GM21515 (cell line): ENCODE measurements at regions not wholly inside any gene's neighbourhood (a gene's known extent, or its start where the extent isn't known, plus 50 kb on each side); places are given as distances from the start of the nearest gene placed in this dataset.

Experiments
- ATAC-seq: cut with Tn5 transposase; IDR thresholded peaks from one replicate; pipeline ENCODE4 v1.9.1; 2021; ENCODE audit not compliant: unreplicated experiment

DNA sequence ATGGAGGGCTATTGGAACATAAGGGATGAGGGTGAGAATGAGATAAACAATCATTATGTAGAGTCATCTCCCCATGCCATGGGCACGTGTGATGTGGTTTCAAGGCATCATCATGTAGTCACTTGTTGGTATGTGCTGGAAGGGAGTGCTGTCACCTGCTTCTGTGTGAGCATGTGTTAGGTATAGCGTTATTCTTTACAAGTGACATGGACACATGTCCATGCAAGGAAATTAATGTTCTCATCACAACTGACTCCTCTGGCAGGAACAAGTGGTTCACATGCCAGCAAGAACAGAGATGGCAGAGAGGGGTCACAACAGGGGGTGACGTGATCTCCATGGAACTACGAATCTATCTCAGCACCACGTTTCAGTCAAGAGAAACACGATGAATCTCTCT, 815.8 kb downstream of the BCL11B start:
- ATAC-seq: no peak

DNA sequence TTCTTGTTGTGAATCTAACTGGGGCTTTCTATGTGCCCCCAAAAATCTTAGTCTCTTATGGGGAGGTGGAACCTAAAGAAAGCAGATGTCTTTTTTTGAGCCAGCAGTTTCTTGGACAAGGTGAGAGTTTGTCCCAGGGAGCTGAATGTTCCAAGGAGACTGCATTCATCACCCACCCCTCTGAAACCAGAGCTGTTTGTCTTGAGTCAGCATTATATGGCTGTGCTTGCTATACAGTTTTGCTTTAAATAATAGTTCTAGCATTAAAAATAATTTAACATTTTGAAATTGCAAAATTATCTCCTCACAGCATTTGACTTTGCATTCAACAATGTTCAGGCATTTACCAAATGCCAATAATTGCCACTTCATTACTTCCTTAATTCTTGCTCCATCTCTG, 813.3 kb downstream of the BCL11B start:
- ATAC-seq: no peak

DNA sequence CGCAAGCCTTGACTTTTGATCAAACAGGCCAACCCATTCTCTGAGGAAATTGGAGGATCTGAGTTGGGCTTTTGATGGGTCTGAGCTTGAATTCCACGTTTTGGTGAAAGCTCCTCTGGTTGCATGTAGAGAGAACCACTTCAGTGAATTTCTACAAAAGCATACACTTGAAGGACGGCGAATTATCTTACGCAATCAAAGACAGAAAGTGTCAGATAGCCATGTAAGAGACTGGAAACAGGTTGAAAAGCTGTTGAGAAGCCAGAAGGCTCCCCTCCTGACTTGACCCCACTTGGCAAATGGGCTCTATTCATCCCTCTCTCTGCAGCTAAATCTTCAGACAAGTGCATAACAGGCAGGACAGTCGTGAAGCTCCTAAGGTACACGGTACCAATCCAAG, 809.1 kb downstream of the BCL11B start:
- no peak for ATAC-seq

DNA sequence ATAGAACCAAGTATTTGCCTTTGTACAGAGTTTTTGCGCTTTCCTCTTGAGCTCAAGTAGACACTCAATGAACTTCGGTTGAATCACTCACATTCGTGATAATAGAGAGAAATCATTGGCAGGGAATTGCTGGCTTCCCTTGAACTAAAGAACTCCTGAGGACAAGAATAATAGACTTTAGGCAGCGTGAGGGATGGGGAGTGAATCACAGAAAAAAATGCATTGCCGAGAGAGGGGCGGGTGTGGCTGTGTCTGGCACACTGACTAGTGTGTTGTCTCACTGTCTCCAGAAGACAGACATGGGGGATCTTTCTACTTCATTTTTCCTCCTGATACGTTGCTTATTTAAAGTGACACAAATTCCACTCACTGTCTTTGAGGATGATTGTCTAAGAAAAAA, 805.2 kb downstream of the BCL11B start:
- ATAC-seq: no peak

DNA sequence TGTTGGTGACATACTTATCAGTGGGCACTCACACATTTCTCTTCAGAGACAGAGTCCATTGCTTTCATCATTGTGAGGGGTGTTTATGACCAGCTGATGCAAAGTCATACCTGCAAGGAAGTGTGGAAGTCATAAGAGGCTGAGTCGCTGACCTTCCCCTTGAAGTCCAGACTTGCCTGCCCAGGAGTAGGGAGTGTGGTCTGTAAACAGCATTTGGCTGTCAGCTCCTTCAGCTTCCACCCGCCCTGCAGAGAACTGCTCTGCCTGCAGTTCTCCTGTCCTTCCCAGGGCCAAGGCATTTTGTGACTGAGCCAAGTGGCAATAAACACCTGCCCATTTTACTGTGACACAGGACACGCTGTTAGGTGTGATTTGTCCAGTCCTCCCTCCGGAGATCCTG, 801.3 kb downstream of the BCL11B start:
- ATAC-seq: no peak

DNA sequence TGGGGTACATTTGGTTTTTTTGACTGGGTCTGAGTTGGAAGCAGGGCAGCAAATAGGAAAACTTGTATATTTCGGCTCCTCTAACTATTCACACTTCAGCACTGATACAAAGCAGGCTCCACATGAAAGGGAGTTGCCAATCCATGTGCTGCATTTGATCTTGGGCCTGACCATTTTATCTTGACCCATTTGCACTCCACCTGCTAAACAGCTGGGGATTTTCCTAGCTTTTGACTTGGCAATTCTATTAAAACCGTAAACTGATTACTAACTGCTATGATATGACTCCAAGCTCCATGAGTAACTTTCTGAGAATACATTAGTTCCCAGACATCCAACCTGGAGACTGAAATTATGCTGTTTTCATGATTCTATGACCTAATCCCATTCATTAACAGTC, 797.1 kb downstream of the BCL11B start:
- ATAC-seq: no peak

DNA sequence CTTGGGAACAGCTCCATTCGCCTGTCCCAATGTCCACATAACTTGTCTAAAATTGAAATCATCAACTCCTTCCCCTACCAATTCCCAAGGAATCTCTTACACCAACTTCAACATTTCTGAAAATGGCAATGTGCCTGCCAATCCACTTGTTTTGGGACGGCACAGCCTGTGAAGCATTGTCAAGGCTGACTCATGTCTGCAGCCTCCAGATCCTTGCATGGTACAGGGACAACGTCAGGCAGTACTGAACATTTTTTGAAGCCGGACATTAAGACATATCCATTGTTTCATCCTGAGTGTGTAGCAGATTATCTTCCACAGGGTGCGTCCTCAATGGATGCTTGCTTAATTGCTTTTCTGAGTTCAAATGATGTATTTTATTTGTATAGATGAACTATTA, 794.1 kb downstream of the BCL11B start:
- no peak for ATAC-seq

DNA sequence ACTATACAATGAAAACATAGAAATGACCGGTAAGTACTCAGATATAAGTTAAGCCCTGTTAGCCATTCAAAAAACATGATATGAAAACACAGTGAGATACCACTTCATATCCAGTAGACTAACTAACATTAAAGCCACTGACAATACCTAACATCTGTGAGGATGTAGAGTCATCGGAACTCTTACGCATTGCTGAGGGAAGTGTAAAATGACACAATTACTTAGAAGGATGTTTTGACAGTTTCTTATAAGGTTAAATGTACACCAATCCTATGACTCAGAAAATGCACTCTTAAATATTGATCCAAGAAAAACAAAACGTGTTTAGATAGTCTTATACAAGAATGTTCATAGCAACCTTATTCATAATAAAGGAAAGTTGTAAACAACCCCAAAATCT, 782.9 kb downstream of the BCL11B start:
- ATAC-seq: no peak

DNA sequence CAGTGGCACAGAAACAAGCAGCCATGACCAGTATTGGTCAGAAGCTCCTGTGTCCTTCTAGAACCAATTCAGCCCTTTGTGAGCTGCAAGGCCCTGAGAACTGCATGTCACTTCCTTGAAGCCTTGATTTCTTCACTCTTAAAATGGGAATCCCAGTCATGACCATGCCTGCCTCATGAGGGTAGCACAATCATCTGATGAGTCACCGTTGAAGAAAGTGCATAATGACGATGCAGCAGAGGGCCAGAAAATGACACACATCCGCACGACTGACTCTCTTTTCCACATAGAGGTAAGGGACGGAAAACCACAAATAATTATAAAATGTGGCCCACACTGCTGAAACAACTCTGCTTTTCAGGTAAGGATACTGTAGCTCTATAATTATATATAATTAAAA, 777.4 kb downstream of the BCL11B start:
- no peak for ATAC-seq

DNA sequence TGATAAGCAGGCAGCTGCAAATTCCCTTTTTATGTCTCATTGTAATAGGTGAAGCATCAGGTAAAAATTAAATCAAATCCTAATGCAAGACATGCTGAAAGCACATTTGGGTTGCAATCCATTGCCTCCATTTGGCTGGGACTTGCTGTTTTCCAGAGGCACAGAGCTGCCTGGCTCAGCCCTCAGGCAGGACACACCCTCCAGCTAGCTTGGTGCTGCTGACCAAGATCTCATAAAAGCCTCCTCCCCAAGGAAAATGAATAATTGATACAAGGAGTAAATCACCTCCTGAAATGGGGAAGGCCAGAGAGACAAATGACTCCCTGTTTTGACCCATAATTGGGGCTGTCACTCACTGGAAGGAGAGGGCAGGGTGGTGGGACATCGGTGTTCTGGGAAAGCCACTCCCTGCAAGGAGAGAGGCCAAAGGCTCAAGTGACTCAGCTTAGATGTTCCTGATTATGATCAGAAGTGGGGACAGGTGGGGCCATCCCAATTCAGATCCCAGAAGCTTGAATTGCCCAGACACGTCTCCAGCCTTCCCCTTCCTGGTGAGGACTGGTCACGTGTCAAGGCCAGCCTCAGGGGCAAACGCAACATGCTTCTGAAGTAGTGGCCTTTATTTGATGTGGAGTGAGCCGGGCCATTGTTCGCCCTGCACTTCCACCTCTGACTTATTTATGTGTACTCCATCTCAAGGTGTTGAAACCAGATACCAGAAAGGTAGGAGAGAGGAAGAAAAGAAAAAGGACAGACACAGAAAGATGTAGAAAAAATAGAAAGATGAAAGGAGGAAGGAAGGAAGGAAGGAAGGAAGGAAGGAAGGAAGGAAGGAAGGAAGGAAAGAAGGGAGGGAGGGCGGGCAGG, 773.7 kb downstream of the BCL11B start:
- no peak for ATAC-seq

DNA sequence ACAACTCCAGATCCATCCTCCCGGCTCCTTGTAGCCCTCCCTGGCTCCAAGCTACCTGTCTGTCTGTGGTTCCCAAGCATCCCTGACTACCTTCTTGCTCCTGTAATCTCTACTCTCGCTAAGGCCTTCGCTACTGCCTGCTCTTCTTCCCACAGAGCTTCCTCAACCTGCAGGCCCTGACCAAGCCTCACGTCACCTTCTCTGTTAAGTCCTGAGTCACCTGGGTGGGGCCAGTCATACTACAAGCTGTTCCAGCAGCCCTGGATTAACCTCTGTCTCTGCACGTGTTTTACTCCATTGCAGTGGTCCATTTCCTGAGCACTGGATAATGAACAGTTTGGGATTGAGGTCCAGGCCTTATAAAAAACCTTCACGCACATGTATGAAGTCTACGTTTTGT, 770.7 kb downstream of the BCL11B start:
- ATAC-seq: no peak

DNA sequence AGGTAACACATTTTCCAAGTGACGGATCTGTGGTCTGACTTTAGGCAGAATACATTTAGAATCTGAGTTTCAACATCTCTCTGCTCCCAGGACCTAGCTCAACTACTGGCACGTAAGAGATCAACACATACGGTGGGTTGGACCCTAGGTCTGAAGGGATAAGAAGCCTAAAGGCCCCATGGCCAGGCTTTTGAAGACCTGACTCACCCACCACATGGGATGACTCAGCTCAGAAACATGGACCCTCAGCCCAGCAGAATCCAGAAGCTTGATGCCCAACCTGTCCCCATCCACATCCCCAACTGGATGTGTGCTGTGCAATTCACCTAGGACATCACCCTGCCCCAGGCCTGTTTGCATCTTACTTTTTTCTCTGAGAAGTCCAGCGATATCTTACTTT, 770.2 kb downstream of the BCL11B start:
- ATAC-seq: no peak

DNA sequence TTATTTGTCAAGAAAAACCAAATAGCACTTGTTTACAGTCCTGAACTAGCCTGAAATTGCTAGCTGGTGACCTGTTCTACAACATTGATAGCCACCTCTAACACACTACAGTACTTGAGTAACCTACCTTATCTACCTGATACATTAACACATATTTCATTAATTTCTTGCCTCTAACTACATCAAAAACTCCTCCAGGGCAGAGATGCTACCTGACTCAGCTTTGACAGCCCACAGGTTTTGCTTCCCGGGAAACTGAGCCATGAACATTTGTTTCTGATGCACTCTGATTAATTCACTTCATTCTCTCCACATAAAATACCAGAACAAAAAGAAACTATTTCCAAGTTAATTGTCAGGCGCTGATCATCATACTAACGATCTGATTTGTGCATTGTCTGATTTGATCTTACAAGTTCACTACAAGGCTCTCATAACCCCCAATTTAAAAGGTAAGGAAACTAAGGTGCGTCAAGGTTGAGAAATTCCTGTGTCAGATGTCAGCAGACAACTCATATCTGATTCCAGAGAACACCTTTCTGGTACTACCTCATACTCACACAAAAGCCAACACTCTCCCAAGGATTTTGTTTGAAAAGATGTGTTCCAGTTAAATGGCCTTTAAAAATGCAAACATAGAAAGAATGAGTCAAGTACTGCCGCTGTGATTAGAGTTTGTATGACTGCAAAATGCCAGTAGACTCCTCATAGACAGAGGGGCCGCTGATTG, 768.7 kb downstream of the BCL11B start:
- no peak for ATAC-seq

DNA sequence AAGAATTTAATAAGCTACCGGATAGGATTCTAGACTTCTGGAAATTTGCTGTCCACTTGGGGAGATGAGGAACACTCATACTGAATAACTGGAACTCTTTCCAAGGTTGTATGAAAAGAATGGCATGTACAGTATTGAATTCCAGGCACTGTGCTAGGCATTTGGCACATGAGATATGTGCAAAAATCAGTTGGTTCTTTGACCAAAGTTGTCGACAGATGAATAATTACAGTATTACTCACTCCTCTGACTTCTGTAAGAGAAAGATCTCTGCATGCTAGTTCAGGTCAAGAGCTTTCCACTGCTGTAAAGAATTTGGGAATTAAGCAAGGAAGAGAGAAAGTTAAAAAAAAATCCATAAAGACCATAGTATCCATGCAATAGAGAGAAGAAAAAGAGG, 764.7 kb downstream of the BCL11B start:
- no peak for ATAC-seq

DNA sequence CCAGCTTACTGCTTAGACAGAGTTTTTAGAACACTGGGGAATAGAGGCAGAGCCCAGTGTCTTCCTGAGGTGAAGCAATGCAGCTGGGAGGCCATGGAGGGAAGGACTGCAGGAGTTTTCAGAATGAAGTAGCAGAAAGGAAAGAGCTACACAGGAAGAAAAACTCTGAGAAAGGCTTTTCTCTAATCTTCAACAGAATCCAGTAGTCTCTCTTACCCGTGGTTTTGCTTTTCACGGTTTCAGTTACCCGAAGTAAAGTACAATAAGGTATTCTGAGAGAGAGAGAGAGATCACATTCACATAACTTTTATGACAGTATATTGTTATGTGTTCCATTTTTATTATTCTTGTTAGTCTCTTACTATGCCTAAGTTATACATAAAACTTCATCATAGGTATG, 761.6 kb downstream of the BCL11B start:
- no peak for ATAC-seq

DNA sequence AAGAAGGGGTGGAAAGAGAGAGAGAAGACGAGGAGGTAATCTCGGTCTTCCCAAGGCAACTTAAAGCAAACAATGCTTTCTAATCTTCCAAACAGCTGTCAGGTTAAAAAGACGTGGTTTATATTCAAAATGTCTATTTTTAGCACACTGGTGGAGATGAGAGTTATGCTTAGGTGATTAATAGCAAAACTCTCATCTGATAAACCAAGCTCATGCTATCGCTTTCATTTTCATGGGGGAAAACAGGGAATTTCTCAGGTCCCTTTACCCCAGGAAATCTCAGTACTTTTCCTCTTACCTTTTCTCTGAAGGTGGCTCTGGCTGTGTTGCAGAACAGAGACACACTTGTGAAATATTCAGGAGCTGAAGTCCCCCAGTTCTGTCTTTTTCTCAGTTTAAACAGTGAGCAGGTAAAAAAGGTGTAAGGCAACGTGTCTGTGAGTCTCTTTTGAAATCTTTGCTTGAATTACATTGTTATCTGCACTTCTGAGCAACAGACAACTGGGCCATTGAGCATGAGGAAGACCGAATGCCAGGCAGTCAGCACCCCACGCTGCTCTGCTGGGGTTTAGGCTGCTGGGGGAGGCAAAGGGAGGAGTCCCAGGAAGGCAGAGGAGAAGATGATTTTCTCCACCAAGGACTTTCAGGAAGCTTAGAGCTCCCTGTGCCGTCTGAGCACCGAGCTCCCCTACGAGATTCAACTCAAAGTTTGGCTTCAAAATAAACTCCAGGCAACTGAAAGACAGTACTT, 759.3 kb downstream of the BCL11B start:
- ATAC-seq: no peak

DNA sequence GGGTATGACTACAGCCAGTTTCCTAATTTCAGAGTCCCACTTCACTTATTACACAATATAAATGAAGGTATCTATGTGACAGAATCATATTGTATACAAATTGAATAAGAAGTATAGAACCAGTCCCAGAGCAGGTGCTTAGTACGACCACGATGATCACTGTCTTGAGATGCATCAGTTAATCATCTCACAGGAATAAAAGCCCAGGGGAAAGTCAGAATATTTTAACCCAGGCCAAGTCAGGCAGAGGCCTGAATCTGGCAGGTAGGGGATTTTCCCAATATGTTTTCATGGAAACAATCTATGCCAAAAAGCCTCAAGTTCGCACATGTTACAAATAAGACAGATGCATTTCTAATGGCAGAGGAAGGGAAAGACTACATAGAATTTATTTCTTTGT, 758.4 kb downstream of the BCL11B start:
- no peak for ATAC-seq

DNA sequence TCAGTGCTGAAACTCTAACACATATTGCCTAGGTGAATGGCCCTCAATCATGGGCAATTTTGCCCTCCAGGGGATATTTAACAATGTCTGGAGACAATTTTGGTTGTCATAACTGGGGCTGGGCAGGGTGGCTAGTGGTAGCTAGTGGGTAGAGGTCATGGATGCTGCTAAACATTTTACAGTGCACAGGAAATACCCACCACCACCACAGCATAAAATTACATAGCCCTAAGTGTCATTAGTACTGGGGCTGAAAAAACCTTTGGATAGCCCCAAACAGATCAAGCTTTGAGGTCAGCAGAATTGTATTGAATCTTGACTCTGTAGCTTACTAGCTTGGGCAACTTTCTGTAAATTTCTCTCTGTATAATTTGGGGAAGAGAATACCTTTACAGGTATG, 758.0 kb downstream of the BCL11B start:
- no peak for ATAC-seq

DNA sequence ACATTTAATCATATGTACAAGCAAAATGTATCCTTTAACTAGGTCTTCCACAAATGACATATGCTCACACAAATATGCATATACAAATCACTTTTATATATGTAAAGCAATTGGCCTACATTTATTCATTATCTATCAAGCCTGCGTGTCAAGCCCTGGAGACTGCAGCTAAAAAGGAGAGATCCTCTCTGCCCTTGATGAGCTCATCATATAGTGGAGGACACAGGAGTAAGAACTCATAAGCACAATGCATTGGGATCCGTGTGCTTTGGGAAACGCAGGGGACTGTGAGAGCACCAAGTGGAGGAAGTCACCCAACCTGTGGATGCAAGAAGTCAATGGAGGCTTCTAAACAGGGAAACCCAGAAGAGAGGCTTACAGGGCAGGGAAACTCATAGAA, 735.7 kb downstream of the BCL11B start:
- no peak for ATAC-seq

DNA sequence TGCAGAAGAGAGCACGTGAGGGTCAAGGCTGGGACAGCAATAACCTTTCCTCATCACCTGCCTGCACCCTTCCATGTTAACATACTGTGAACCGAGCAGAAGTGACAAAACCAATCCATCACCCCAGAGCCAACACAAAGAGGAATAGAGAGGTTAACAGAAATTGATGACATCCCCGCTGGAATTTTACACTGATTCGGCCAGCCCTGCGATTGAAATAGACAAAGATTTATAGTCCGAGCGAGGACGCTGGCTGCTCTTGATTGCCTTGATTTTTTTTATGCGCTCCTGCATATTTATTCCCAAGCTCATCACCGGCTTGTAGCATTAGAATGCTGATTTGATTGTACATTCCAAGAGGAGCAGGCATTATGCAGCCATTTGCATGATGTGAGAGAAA, 729.7 kb downstream of the BCL11B start:
- ATAC-seq: no peak

DNA sequence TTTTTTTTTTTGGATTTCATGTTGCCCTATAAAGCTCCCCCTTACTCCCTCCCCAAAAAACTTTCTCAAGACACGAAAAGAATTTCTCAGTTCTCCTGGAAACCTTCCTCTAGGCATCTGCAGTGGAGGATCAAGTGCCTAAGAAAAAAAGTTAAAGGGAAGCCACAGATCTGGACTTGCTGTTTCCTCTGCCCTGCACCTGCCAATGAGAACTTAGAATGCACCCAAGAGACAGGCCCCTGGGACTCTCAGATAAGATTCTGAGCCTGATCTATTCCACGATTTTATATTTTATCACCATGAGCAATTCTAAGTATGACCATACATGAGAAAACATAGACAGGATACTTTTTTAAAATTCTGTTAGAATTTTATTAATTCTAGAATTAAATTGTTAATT, 728.9 kb downstream of the BCL11B start:
- no peak for ATAC-seq

DNA sequence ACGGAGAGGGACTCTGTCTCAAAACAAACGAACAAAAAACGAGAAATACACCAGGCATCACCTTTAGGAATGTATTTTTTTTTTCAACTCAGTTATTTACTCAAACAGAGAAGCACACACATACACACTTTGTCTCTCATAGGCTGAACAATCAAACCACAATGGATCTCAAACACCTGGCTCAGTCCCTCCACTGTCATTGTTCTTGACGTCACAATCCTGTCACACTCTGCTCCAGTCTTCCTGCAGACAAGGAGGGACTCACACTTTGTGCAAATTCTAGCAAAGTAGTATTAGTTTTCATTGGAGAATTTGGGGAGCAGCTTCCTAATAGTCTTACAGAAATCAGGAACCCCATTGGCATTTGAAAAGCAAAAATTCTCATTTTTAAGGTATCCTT, 727.8 kb downstream of the BCL11B start:
- no peak for ATAC-seq
